ENCODE measurements at regions not wholly inside any gene's neighbourhood (a gene's known extent, or its start where the extent isn't known, plus 50 kb on each side); places are given as distances from the start of the nearest gene placed in this dataset.

- ATAC-seq, result peak; percentile 96
These were observed 254.0 kb upstream of the FSIP2 start for GRCh38 chr2:185484602-185485001.

GRCh38 chr2:185502351-185502750, 236.3 kb upstream of the FSIP2 start:
- no peak for DNase-seq (ENCODE audit: low spot score)
- H3K27ac Mint-ChIP-seq, result no peak overlapping the region
- H3K9me3 Mint-ChIP-seq, result peaks cover 30% of the 10 kb centered on the region
- CTCF ChIA-PET, result no interaction called here
- POLR2A ChIA-PET, result no interaction called here
- no peaks in the 10 kb centered on the region for H3K4me1 Mint-ChIP-seq
- H3K4me3 Mint-ChIP-seq, result no peak overlapping the region
- no peak for ATAC-seq
- H3K36me3 Mint-ChIP-seq, result peaks cover 28% of the 10 kb centered on the region
- H3K27me3 Mint-ChIP-seq (ENCODE audit: low read depth), result no peaks in the 10 kb centered on the region
- no peak for TF ChIP-seq NR2C2 (CRISPR knock-in tag; IDR thresholded peaks at IDR 0.05)
- no peak for TF ChIP-seq ZNF219 (CRISPR knock-in tag; IDR thresholded peaks at IDR 0.05; ENCODE audit: borderline replicate concordance)
- no peak for TF ChIP-seq JAZF1 (CRISPR knock-in tag; IDR thresholded peaks at IDR 0.05)
- TF ChIP-seq E2F4 (CRISPR knock-in tag; IDR thresholded peaks at IDR 0.05; ENCODE audit: borderline replicate concordance, low read depth), result no peak
- TF ChIP-seq MXD4 (CRISPR knock-in tag; IDR thresholded peaks at IDR 0.05; ENCODE audit: borderline replicate concordance), result no peak
- no peak for TF ChIP-seq E2F5 (CRISPR knock-in tag; IDR thresholded peaks at IDR 0.05)
- no peak for TF ChIP-seq ZNF671 (CRISPR knock-in tag; IDR thresholded peaks at IDR 0.05)
- no peak for TF ChIP-seq CREM (CRISPR knock-in tag; IDR thresholded peaks at IDR 0.05)
- TF ChIP-seq, protein P1, sequence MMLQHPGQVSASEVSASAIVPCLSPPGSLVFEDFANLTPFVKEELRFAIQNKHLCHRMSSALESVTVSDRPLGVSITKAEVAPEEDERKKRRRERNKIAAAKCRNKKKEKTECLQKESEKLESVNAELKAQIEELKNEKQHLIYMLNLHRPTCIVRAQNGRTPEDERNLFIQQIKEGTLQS (CRISPR knock-in tag; conservative IDR thresholded peaks at IDR 0.05), result no peak
- TF ChIP-seq FOXJ3 (CRISPR knock-in tag; IDR thresholded peaks at IDR 0.05; ENCODE audit: borderline replicate concordance), result no peak
- TF ChIP-seq NFYB (CRISPR knock-in tag; conservative IDR thresholded peaks at IDR 0.05; ENCODE audit: low read depth), result no peak
- TF ChIP-seq MYBL2 (CRISPR knock-in tag; IDR thresholded peaks at IDR 0.05), result no peak
- TF ChIP-seq ZNF232 (CRISPR knock-in tag; IDR thresholded peaks at IDR 0.05), result no peak

More at GRCh38 chr2:185484602-185485001, 254.0 kb upstream of the FSIP2 start:
- ChIA-PET POLR2A (no interaction called here), CTCF (interaction anchor here (1.2 kb wide), 2 partner anchors 144 to 254 kb away, joined by 4 to 5 read pairs; partner anchors contain the start of gene FSIP2)
- TF ChIP-seq SP1 (CRISPR knock-in tag; conservative IDR thresholded peaks at IDR 0.05) (no peak), TCF7 (CRISPR knock-in tag; IDR thresholded peaks at IDR 0.05; ENCODE audit: low read depth) (no peak), CREM (CRISPR knock-in tag; IDR thresholded peaks at IDR 0.05) (no peak), MAX (CRISPR knock-in tag; IDR thresholded peaks at IDR 0.05) (no peak), ATF1 (CRISPR knock-in tag; IDR thresholded peaks at IDR 0.05) (no peak), NR1H2 (CRISPR knock-in tag; IDR thresholded peaks at IDR 0.05) (no peak), TP53 (CRISPR knock-in tag; IDR thresholded peaks at IDR 0.05) (no peak), ZNF396 (CRISPR knock-in tag; IDR thresholded peaks at IDR 0.05; ENCODE audit: borderline replicate concordance) (no peak), ZBTB21 (CRISPR knock-in tag; IDR thresholded peaks at IDR 0.05; ENCODE audit: borderline replicate concordance) (no peak), ZNF416 (CRISPR knock-in tag; IDR thresholded peaks at IDR 0.05) (no peak), CREB1 (CRISPR knock-in tag; IDR thresholded peaks at IDR 0.05) (no peak), EMX1 (CRISPR knock-in tag; IDR thresholded peaks at IDR 0.05) (no peak), ZNF263 (CRISPR knock-in tag; IDR thresholded peaks at IDR 0.05; ENCODE audit: low read depth) (no peak), ZNF671 (CRISPR knock-in tag; IDR thresholded peaks at IDR 0.05) (no peak), HMGA2 (CRISPR knock-in tag; IDR thresholded peaks at IDR 0.05) (no peak), ATF6 (CRISPR knock-in tag; IDR thresholded peaks at IDR 0.05) (no peak)
- TF ChIP-seq, protein P1 (CRISPR knock-in tag; conservative IDR thresholded peaks at IDR 0.05), result no peak
- TF ChIP-seq, protein P2, sequence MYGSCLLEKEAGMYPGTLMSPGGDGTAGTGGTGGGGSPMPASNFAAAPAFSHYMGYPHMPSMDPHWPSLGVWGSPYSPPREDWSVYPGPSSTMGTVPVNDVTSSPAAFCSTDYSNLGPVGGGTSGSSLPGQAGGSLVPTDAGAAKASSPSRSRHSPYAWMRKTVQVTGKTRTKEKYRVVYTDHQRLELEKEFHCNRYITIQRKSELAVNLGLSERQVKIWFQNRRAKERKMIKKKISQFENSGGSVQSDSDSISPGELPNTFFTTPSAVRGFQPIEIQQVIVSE (CRISPR knock-in tag; IDR thresholded peaks at IDR 0.05; ENCODE audit: borderline replicate concordance), result no peak
- TF ChIP-seq, protein P3, sequence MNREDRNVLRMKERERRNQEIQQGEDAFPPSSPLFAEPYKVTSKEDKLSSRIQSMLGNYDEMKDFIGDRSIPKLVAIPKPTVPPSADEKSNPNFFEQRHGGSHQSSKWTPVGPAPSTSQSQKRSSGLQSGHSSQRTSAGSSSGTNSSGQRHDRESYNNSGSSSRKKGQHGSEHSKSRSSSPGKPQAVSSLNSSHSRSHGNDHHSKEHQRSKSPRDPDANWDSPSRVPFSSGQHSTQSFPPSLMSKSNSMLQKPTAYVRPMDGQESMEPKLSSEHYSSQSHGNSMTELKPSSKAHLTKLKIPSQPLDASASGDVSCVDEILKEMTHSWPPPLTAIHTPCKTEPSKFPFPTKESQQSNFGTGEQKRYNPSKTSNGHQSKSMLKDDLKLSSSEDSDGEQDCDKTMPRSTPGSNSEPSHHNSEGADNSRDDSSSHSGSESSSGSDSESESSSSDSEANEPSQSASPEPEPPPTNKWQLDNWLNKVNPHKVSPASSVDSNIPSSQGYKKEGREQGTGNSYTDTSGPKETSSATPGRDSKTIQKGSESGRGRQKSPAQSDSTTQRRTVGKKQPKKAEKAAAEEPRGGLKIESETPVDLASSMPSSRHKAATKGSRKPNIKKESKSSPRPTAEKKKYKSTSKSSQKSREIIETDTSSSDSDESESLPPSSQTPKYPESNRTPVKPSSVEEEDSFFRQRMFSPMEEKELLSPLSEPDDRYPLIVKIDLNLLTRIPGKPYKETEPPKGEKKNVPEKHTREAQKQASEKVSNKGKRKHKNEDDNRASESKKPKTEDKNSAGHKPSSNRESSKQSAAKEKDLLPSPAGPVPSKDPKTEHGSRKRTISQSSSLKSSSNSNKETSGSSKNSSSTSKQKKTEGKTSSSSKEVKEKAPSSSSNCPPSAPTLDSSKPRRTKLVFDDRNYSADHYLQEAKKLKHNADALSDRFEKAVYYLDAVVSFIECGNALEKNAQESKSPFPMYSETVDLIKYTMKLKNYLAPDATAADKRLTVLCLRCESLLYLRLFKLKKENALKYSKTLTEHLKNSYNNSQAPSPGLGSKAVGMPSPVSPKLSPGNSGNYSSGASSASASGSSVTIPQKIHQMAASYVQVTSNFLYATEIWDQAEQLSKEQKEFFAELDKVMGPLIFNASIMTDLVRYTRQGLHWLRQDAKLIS (CRISPR knock-in tag; IDR thresholded peaks at IDR 0.05; ENCODE audit: borderline replicate concordance), result no peak
- Mint-ChIP-seq H3K27me3 (ENCODE audit: low read depth) (no peaks in the 10 kb centered on the region), H3K27ac (peak overlapping the region; percentile 92), H3K9me3 (peaks cover 21% of the 10 kb centered on the region), H3K36me3 (peaks cover 20% of the 10 kb centered on the region), H3K4me3 (peak overlapping the region; percentile 24), H3K4me1 (peaks cover 41% of the 10 kb centered on the region)
- DNase-seq (ENCODE audit: low spot score), result peak; percentile 41
